Liver (tissue), 8 donors: ENCODE measurements at regions not wholly inside any gene's neighbourhood (a gene's known extent, or its start where the extent isn't known, plus 50 kb on each side); places are given as distances from the start of the nearest gene placed in this dataset.
A peak's percentile ranks its signal among the peaks of the same experiment; 100 is the strongest.

ENCODE experiments used
- DNase-seq: peaks from one replicate; pipeline ENCODE4 v3.0.0-alpha.2; 2017; ENCODE audit warnings: low spot score
- H3K27ac ChIP-seq, 2 donors: one replicate each; pipeline ENCODE4 v1.7.0; 2013; ENCODE audit warnings: inconsistent platforms in 2 of 2, low read length in 2 of 2, control low read depth in 1 of 2, low read depth in 1 of 2, mild to moderate bottlenecking in 1 of 2
- H3K27me3 ChIP-seq, 4 donors: one replicate each; pipeline versions ENCODE4 v1.6.1 to v1.7.0; 2013; ENCODE audit warnings: low read length in 3 of 4, inconsistent platforms in 1 of 4, mild to moderate bottlenecking in 1 of 4, moderate library complexity in 1 of 4; ENCODE audit not compliant: control insufficient read depth in 4 of 4, insufficient read depth in 4 of 4
- H3K36me3 ChIP-seq, 4 donors: one replicate each; pipeline versions ENCODE4 v1.6.1 to v1.7.0; 2013; ENCODE audit warnings: low read length in 3 of 4, mild to moderate bottlenecking in 3 of 4, low read depth in 1 of 4, moderate library complexity in 1 of 4; ENCODE audit not compliant: control insufficient read depth in 4 of 4, insufficient read depth in 3 of 4
- H3K4me1 ChIP-seq, 4 donors: one replicate each; pipeline versions ENCODE4 v1.6.1 to v1.7.0; 2013; ENCODE audit warnings: low read length in 3 of 4, mild to moderate bottlenecking in 3 of 4, moderate library complexity in 1 of 4; ENCODE audit not compliant: control insufficient read depth in 4 of 4, insufficient read depth in 4 of 4
- H3K4me3 ChIP-seq, 3 donors: one replicate each; pipeline versions ENCODE4 v1.6.1 to v1.7.0; 2013; ENCODE audit warnings: low read length in 3 of 3, control low read depth in 1 of 3, low read depth in 1 of 3, mild to moderate bottlenecking in 1 of 3
- H3K9ac ChIP-seq, 2 donors: one replicate each; pipeline ENCODE4 v1.7.0; 2013; ENCODE audit warnings: low read length in 2 of 2, mild to moderate bottlenecking in 2 of 2, moderate library complexity in 2 of 2, control low read depth in 1 of 2, low read depth in 1 of 2
- H3K9me3 ChIP-seq, 4 donors: one replicate each; pipeline versions ENCODE4 v1.6.1 to v1.7.0; 2013; ENCODE audit warnings: low read length in 3 of 4; ENCODE audit not compliant: control insufficient read depth in 4 of 4
- EGR1 ChIP-seq, 2 donors: IDR thresholded peaks; 2 replicates each; pipeline ENCODE4 v1.6.1; 2016 to 2018; ENCODE audit warnings: antibody characterized with exemption in 2 of 2, low read depth in 2 of 2
- FOXA1 ChIP-seq: IDR thresholded peaks from 2 replicates; pipeline ENCODE4 v1.6.1; 2016; ENCODE audit warnings: antibody characterized with exemption
- FOXA2 ChIP-seq: IDR thresholded peaks from 2 replicates; pipeline ENCODE4 v1.6.1; 2016; ENCODE audit warnings: antibody characterized with exemption
- GABPA ChIP-seq, 2 donors: IDR thresholded peaks in 1 of 2; conservative IDR thresholded peaks in 1 of 2; 2 replicates each; pipeline ENCODE4 v1.6.1; 2016; ENCODE audit warnings: antibody characterized with exemption in 2 of 2, mild to moderate bottlenecking in 1 of 2, moderate library complexity in 1 of 2
- HNF4A ChIP-seq, 2 donors: conservative IDR thresholded peaks; 2 replicates each; pipeline ENCODE4 v1.6.1; 2016; ENCODE audit warnings: antibody characterized with exemption in 2 of 2, mild to moderate bottlenecking in 2 of 2
- HNF4G ChIP-seq: IDR thresholded peaks from 2 replicates; pipeline ENCODE4 v1.6.1; 2016; ENCODE audit warnings: antibody characterized with exemption
- JUND ChIP-seq, 2 donors: IDR thresholded peaks; 2 replicates each; pipeline ENCODE4 v1.6.1; 2016; ENCODE audit warnings: antibody characterized with exemption in 2 of 2
- NR2F2 ChIP-seq: IDR thresholded peaks from 2 replicates; pipeline ENCODE4 v1.6.1; 2016; ENCODE audit warnings: antibody characterized with exemption
- RAD21 ChIP-seq, 2 donors: IDR thresholded peaks; 2 replicates each; pipeline ENCODE4 v1.6.1; 2016; ENCODE audit warnings: antibody characterized with exemption in 2 of 2, mild to moderate bottlenecking in 2 of 2
- RXRA ChIP-seq, 2 donors: IDR thresholded peaks; 2 replicates each; pipeline ENCODE4 v1.6.1; 2017 to 2018; ENCODE audit warnings: antibody characterized with exemption in 2 of 2, mild to moderate bottlenecking in 1 of 2
- SP1 ChIP-seq: IDR thresholded peaks from 2 replicates; pipeline ENCODE4 v1.6.1; 2018; ENCODE audit warnings: antibody characterized with exemption, mild to moderate bottlenecking
- TAF1 ChIP-seq: conservative IDR thresholded peaks from 2 replicates; pipeline ENCODE4 v1.6.1; 2016; ENCODE audit warnings: antibody characterized with exemption, mild to moderate bottlenecking
- YY1 ChIP-seq: IDR thresholded peaks from 2 replicates; pipeline ENCODE4 v1.6.1; 2016; ENCODE audit warnings: antibody characterized with exemption, mild to moderate bottlenecking
- WGBS: extraction: QIAGEN DNeasy Blood & Tissue Kit; methylation state at CpG from one replicate; pipeline ENCODE4 v1.1.7; 2013; 5-methylcytosine and 5-hydroxymethylcytosine counted together
- TF ChIP-seq, protein P1 (sequence below): IDR thresholded peaks from 2 replicates; pipeline ENCODE4 v1.6.1; 2016; ENCODE audit warnings: antibody characterized with exemption
- TF ChIP-seq, protein P2 (sequence below): IDR thresholded peaks from 2 replicates; pipeline ENCODE4 v1.6.1; 2016; ENCODE audit warnings: antibody characterized with exemption
- TF ChIP-seq, protein P3 (sequence below): fragments of 150-350 bp; IDR thresholded peaks from 2 replicates; pipeline ENCODE4 v1.5.1; 2017; ENCODE audit warnings: improper control_type of control experiment, low read depth, low read length; ENCODE audit not compliant: missing input control
- TF ChIP-seq, protein P4 (sequence below): IDR thresholded peaks from 2 replicates; pipeline ENCODE4 v1.6.1; 2016; ENCODE audit warnings: antibody characterized with exemption, mild to moderate bottlenecking
- TF ChIP-seq, protein P5 (sequence below): IDR thresholded peaks from 2 replicates; pipeline ENCODE4 v1.6.1; 2016; ENCODE audit warnings: antibody characterized with exemption
- donor health status: healthy.
- donor health status: healthy.
- donor health status: healthy.
- donor health status: healthy.
- donor health status: healthy.

DNA sequence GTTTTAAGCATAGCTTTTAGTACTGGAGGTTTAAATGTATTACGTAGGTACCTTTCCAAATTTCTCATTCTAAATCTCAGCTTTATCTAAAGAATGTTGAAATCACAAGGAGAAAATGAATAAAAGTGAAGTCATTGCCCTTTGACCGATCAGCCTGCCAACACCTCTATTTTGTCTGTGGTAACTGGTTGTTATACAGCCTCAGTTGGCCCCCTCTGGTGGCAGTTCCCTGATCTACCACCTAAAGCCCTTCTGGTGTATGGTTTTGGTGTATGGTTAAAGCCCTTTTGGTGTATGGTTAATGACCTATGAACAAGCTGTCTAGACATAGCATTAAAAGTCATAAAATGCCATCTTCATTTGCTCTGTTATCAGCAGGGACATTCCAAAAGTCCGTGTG is 378.2 kb upstream of the AZI2 start:
- no peaks in the 10 kb centered on the region for H3K36me3 ChIP-seq
- no peak for DNase-seq
- H3K4me1 ChIP-seq: no peaks in the 10 kb centered on the region
- no peak overlapping the region for H3K9ac ChIP-seq
- TF ChIP-seq, protein P1, sequence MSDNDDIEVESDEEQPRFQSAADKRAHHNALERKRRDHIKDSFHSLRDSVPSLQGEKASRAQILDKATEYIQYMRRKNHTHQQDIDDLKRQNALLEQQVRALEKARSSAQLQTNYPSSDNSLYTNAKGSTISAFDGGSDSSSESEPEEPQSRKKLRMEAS: no peak
- no peak for TF ChIP-seq TAF1
- no peak for TF ChIP-seq FOXA1
- peak; percentile 61 to 79 for TF ChIP-seq HNF4A (conservative IDR thresholded peaks at IDR 0.05)
- TF ChIP-seq HNF4G: peak; percentile 12
- peak; percentile 12 for TF ChIP-seq SP1
- TF ChIP-seq JUND (IDR thresholded peaks at IDR 0.05): peak; percentile 18 to 55
- TF ChIP-seq, protein P2, sequence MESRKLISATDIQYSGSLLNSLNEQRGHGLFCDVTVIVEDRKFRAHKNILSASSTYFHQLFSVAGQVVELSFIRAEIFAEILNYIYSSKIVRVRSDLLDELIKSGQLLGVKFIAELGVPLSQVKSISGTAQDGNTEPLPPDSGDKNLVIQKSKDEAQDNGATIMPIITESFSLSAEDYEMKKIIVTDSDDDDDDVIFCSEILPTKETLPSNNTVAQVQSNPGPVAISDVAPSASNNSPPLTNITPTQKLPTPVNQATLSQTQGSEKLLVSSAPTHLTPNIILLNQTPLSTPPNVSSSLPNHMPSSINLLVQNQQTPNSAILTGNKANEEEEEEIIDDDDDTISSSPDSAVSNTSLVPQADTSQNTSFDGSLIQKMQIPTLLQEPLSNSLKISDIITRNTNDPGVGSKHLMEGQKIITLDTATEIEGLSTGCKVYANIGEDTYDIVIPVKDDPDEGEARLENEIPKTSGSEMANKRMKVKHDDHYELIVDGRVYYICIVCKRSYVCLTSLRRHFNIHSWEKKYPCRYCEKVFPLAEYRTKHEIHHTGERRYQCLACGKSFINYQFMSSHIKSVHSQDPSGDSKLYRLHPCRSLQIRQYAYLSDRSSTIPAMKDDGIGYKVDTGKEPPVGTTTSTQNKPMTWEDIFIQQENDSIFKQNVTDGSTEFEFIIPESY: no peak
- TF ChIP-seq RAD21 (IDR thresholded peaks at IDR 0.05): peak; percentile 89 to 90
- TF ChIP-seq NR2F2: no peak
- peak; percentile 64 to 69 for TF ChIP-seq RXRA (IDR thresholded peaks at IDR 0.05)
- TF ChIP-seq GABPA (IDR thresholded peaks at IDR 0.05 in 1 of 2, conservative IDR thresholded peaks at IDR 0.05 in 1 of 2): peak in 1 of 2 donors; percentile 22
- peak; percentile 42 for TF ChIP-seq YY1
- TF ChIP-seq, protein P3, sequence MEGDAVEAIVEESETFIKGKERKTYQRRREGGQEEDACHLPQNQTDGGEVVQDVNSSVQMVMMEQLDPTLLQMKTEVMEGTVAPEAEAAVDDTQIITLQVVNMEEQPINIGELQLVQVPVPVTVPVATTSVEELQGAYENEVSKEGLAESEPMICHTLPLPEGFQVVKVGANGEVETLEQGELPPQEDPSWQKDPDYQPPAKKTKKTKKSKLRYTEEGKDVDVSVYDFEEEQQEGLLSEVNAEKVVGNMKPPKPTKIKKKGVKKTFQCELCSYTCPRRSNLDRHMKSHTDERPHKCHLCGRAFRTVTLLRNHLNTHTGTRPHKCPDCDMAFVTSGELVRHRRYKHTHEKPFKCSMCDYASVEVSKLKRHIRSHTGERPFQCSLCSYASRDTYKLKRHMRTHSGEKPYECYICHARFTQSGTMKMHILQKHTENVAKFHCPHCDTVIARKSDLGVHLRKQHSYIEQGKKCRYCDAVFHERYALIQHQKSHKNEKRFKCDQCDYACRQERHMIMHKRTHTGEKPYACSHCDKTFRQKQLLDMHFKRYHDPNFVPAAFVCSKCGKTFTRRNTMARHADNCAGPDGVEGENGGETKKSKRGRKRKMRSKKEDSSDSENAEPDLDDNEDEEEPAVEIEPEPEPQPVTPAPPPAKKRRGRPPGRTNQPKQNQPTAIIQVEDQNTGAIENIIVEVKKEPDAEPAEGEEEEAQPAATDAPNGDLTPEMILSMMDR: peak; percentile 69
- TF ChIP-seq, protein P4, sequence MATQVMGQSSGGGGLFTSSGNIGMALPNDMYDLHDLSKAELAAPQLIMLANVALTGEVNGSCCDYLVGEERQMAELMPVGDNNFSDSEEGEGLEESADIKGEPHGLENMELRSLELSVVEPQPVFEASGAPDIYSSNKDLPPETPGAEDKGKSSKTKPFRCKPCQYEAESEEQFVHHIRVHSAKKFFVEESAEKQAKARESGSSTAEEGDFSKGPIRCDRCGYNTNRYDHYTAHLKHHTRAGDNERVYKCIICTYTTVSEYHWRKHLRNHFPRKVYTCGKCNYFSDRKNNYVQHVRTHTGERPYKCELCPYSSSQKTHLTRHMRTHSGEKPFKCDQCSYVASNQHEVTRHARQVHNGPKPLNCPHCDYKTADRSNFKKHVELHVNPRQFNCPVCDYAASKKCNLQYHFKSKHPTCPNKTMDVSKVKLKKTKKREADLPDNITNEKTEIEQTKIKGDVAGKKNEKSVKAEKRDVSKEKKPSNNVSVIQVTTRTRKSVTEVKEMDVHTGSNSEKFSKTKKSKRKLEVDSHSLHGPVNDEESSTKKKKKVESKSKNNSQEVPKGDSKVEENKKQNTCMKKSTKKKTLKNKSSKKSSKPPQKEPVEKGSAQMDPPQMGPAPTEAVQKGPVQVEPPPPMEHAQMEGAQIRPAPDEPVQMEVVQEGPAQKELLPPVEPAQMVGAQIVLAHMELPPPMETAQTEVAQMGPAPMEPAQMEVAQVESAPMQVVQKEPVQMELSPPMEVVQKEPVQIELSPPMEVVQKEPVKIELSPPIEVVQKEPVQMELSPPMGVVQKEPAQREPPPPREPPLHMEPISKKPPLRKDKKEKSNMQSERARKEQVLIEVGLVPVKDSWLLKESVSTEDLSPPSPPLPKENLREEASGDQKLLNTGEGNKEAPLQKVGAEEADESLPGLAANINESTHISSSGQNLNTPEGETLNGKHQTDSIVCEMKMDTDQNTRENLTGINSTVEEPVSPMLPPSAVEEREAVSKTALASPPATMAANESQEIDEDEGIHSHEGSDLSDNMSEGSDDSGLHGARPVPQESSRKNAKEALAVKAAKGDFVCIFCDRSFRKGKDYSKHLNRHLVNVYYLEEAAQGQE: no peak
- TF ChIP-seq, protein P5, sequence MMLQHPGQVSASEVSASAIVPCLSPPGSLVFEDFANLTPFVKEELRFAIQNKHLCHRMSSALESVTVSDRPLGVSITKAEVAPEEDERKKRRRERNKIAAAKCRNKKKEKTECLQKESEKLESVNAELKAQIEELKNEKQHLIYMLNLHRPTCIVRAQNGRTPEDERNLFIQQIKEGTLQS: no peak
- no peak for TF ChIP-seq EGR1 (IDR thresholded peaks at IDR 0.05; ENCODE audit: low read depth in 2 of 2)
- peaks cover 0 to 1% (median 0%) of the 10 kb centered on the region in 4 donors for H3K9me3 ChIP-seq
- 25% methylated on average over 3 of the region's 3 CpGs for WGBS
- no peak overlapping the region for H3K27ac ChIP-seq
- H3K4me3 ChIP-seq: no peak overlapping the region
- no peaks in the 10 kb centered on the region for H3K27me3 ChIP-seq

DNA sequence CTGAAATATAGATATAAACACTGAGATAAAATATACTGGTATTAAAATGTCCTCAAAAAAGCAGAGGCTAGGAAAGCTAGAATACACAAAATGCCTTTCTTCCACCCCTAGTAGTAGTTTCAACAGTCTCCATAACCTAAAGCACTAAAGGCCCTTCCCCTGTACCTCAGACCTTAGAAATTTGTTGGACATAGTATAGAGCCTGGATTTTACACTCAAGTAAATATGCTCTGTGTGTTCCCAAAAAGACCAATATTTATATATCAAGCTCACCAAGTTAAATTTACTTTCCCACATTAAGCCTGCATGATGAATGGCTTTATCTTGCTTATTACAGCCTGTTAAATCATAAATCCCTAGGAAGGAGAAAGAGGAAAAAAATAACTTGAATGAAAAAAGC is 378.7 kb upstream of the AZI2 start:
- no peak overlapping the region for H3K27ac ChIP-seq
- peaks cover 0 to 1% (median 0%) of the 10 kb centered on the region in 4 donors for H3K9me3 ChIP-seq
- no peak overlapping the region for H3K9ac ChIP-seq
- TF ChIP-seq YY1: no peak
- no peak for TF ChIP-seq RXRA (IDR thresholded peaks at IDR 0.05)
- no peak for TF ChIP-seq FOXA2
- no peak for TF ChIP-seq HNF4G
- TF ChIP-seq, protein P3: no peak
- no peak for TF ChIP-seq NR2F2
- no peak for TF ChIP-seq FOXA1
- no peak for DNase-seq
- H3K36me3 ChIP-seq: no peaks in the 10 kb centered on the region
- H3K4me1 ChIP-seq: no peaks in the 10 kb centered on the region
- H3K27me3 ChIP-seq: no peaks in the 10 kb centered on the region
- no peak overlapping the region for H3K4me3 ChIP-seq
